ENCODE measurements at regions not wholly inside any gene's neighbourhood (a gene's known extent, or its start where the extent isn't known, plus 50 kb on each side); places are given as distances from the start of the nearest gene placed in this dataset.

- Histone ChIP-seq H3K27me3 (no peaks in the 10 kb centered on the region), H3K27ac (no peak overlapping the region), H3K4me1 (no peaks in the 10 kb centered on the region), H3K4me3 (no peak overlapping the region), H3K9me3 (no peaks in the 10 kb centered on the region), H3K36me3 (no peaks in the 10 kb centered on the region)
- in situ Hi-C loops (cut with MboI; ENCODE audit: low pct_ligation_motif_present in 1 of 4, low pct_unique_long_range_greater_than_20kb in 1 of 4, low sequenced_read_pairs in 3 of 4) (no loop called here), intact Hi-C loops (cut with DNase I; ENCODE audit: low total_unique reads) (no loop called here)
- WGBS, 2 donors (ENCODE audit: low coverage in 1 of 2), result 67 to 77% methylated on average over 2 to 3 of the region's 3 CpGs
- no peak for DNase-seq
- TF ChIP-seq, protein P1, sequence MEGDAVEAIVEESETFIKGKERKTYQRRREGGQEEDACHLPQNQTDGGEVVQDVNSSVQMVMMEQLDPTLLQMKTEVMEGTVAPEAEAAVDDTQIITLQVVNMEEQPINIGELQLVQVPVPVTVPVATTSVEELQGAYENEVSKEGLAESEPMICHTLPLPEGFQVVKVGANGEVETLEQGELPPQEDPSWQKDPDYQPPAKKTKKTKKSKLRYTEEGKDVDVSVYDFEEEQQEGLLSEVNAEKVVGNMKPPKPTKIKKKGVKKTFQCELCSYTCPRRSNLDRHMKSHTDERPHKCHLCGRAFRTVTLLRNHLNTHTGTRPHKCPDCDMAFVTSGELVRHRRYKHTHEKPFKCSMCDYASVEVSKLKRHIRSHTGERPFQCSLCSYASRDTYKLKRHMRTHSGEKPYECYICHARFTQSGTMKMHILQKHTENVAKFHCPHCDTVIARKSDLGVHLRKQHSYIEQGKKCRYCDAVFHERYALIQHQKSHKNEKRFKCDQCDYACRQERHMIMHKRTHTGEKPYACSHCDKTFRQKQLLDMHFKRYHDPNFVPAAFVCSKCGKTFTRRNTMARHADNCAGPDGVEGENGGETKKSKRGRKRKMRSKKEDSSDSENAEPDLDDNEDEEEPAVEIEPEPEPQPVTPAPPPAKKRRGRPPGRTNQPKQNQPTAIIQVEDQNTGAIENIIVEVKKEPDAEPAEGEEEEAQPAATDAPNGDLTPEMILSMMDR (IDR thresholded peaks at IDR 0.05), result no peak
- TF ChIP-seq POLR2A (IDR thresholded peaks at IDR 0.05) (no peak), EP300 (IDR thresholded peaks at IDR 0.05; ENCODE audit: low read depth) (no peak), POLR2AphosphoS5 (IDR thresholded peaks at IDR 0.05) (no peak)
These were observed 440.4 kb downstream of the COL12A1 start for GRCh38 chr6:74765486-74765885.

GRCh38 chr6:74764486-74764885 lies 441.4 kb downstream of the COL12A1 start:
- 59 to 70% methylated on average over 1 to 2 of the region's 2 CpGs for WGBS, 2 donors (ENCODE audit: low coverage in 1 of 2)
- H3K4me1 ChIP-seq, result no peaks in the 10 kb centered on the region
- no peak overlapping the region for H3K4me3 ChIP-seq
- no peaks in the 10 kb centered on the region for H3K9me3 ChIP-seq
- DNase-seq, result no peak
- H3K36me3 ChIP-seq, result no peaks in the 10 kb centered on the region
- in situ Hi-C loops (cut with MboI; ENCODE audit: low pct_ligation_motif_present in 1 of 4, low pct_unique_long_range_greater_than_20kb in 1 of 4, low sequenced_read_pairs in 3 of 4) (no loop called here), intact Hi-C loops (cut with DNase I; ENCODE audit: low total_unique reads) (no loop called here)
- TF ChIP-seq POLR2A (IDR thresholded peaks at IDR 0.05) (no peak), POLR2AphosphoS5 (IDR thresholded peaks at IDR 0.05) (no peak), EP300 (IDR thresholded peaks at IDR 0.05; ENCODE audit: low read depth) (no peak)
- TF ChIP-seq, protein P1 (IDR thresholded peaks at IDR 0.05), result no peak
- no peak overlapping the region for H3K27ac ChIP-seq
- H3K27me3 ChIP-seq, result no peaks in the 10 kb centered on the region

DNA sequence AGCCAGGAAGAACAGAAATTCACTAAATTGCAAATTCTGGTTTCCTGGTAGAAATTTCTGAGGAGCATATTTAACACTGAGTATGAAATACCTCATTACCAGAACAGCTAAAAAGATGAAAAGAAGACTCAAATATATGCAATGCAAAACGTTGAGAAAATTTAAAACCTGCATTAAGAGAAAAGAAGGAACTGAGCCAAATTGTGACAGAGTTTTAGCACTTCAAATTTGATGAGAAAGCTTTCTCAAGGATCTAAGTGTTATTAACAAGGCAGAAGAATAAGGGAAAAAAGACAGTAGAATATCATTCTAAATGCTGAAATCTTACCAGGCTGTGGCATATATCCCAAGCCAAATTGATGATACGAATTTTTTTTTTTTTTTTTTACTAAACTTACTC lies 443.0 kb downstream of the COL12A1 start:
- no peaks in the 10 kb centered on the region for H3K36me3 ChIP-seq
- no peaks in the 10 kb centered on the region for H3K27me3 ChIP-seq
- H3K4me1 ChIP-seq, result no peaks in the 10 kb centered on the region
- H3K9me3 ChIP-seq, result no peaks in the 10 kb centered on the region
- in situ Hi-C loops (cut with MboI; ENCODE audit: low pct_ligation_motif_present in 1 of 4, low pct_unique_long_range_greater_than_20kb in 1 of 4, low sequenced_read_pairs in 3 of 4), result no loop called here
- 37 to 43% methylated on average over 2 of the region's 2 CpGs for WGBS, 2 donors (ENCODE audit: low coverage in 1 of 2)
- intact Hi-C loops (cut with DNase I; ENCODE audit: low total_unique reads), result no loop called here
- no peak overlapping the region for H3K27ac ChIP-seq
- no peak for DNase-seq
- no peak for TF ChIP-seq POLR2A (IDR thresholded peaks at IDR 0.05)
- TF ChIP-seq, protein P1 (IDR thresholded peaks at IDR 0.05), result no peak
- no peak for TF ChIP-seq EP300 (IDR thresholded peaks at IDR 0.05; ENCODE audit: low read depth)
- H3K4me3 ChIP-seq, result no peak overlapping the region

- 25 to 48% methylated on average over 1 of the region's 1 CpG for WGBS, 2 donors (ENCODE audit: low coverage in 1 of 2)
These were observed 448.0 kb downstream of the COL12A1 start for GRCh38 chr6:74757813-74758212.

More at GRCh38 chr6:74757813-74758212, 448.0 kb downstream of the COL12A1 start:
- Histone ChIP-seq H3K4me1 (no peaks in the 10 kb centered on the region), H3K27me3 (no peaks in the 10 kb centered on the region), H3K36me3 (no peaks in the 10 kb centered on the region), H3K4me3 (no peak overlapping the region), H3K27ac (no peak overlapping the region), H3K9me3 (no peaks in the 10 kb centered on the region)
- intact Hi-C loops (cut with DNase I; ENCODE audit: low total_unique reads), result loop anchor here (10.0 kb wide), 1 partner anchor 447 kb away; the partner anchor contains the start of gene COL12A1
- in situ Hi-C loops (cut with MboI; ENCODE audit: low pct_ligation_motif_present in 1 of 4, low pct_unique_long_range_greater_than_20kb in 1 of 4, low sequenced_read_pairs in 3 of 4), result no loop called here
- DNase-seq, result no peak
- TF ChIP-seq EP300 (IDR thresholded peaks at IDR 0.05; ENCODE audit: low read depth), result no peak
- no peak for TF ChIP-seq POLR2AphosphoS5 (IDR thresholded peaks at IDR 0.05)
- TF ChIP-seq POLR2A (IDR thresholded peaks at IDR 0.05), result no peak
- TF ChIP-seq, protein P1 (IDR thresholded peaks at IDR 0.05), result no peak

Data from transverse colon (tissue), 4 donors.